Thyroid gland (tissue), 4 donors: ENCODE measurements at regions not wholly inside any gene's neighbourhood (a gene's known extent, or its start where the extent isn't known, plus 50 kb on each side); places are given as distances from the start of the nearest gene placed in this dataset.

Source experiments
- CTCF ChIP-seq, 6 experiments: fragments of 200-600 bp in 3 of 6; fragments of 450-650 bp in 3 of 6; sonication (generic) in 3 of 6; IDR thresholded peaks; one replicate each; pipeline ENCODE4 v1.5.1; 2016 to 2019; ENCODE audit warnings: antibody characterized with exemption in 6 of 6, mild to moderate bottlenecking in 2 of 6, inconsistent platforms in 1 of 6, moderate library complexity in 1 of 6
- POLR2A ChIP-seq, 2 donors: fragments of 450-650 bp; IDR thresholded peaks; one replicate each; pipeline ENCODE4 v1.6.1; 2017; ENCODE audit warnings: antibody characterized with exemption in 2 of 2, mild to moderate bottlenecking in 2 of 2, moderate library complexity in 1 of 2

- no peak for TF ChIP-seq CTCF (IDR thresholded peaks at IDR 0.05)
- TF ChIP-seq POLR2A (IDR thresholded peaks at IDR 0.05), result no peak
These were observed 150.9 kb downstream of the C16orf95 start for GRCh38 chr16:87166321-87166720.
